ENCODE measurements at regions not wholly inside any gene's neighbourhood (a gene's known extent, or its start where the extent isn't known, plus 50 kb on each side); places are given as distances from the start of the nearest gene placed in this dataset.

DNA sequence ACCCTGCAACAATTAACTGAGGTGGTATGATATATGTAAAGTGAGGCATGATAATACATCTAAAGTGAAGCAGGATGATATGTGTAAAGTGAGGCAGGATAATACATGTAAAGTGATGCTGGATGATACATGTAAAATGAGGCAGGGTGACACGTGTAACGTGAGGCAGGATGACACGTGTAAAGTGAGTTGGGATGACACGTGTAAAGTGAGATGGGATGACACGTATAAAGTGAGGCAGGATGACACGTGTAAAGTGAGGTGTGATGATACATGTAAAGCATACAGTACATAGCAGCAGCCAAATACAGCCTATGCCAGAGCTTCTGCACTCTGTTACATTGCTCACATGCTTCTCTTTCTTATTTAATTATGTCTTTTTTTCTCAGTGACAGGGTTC lies 184.4 kb upstream of the FOXF1 start:
- TF ChIP-seq CTCF (IDR thresholded peaks at IDR 0.05; ENCODE audit: low read depth, low read length): no peak
- TF ChIP-seq POLR2A (IDR thresholded peaks at IDR 0.05; ENCODE audit: extremely low read depth, insufficient read length): no peak
- TF ChIP-seq MAX (IDR thresholded peaks at IDR 0.05; ENCODE audit: low read depth, low read length): no peak
